Activated CD4-positive, alpha-beta T cell treated with anti-CD3 and anti-CD28 coated beads, Interleukin-2, amount 10 ng/mL, durations not matched to agents 7 days and 5 days (primary cell): ENCODE measurements at regions not wholly inside any gene's neighbourhood (a gene's known extent, or its start where the extent isn't known, plus 50 kb on each side); places are given as distances from the start of the nearest gene placed in this dataset.
"Not testable (repeated sequence)": the region's sequence is repeated elsewhere in the genome, so short reads cannot be mapped to it uniquely, and the experiment has no call there.

Source experiments
- CTCF ChIA-PET: fragments of 350-600 bp; sonication (Branson Sonifier 250); formaldehyde crosslinking; loops from one replicate; lab custom pipeline; 2021; ENCODE audit warnings: antibody characterized with exemption; lab: Charles Lee
- POLR2A ChIA-PET: fragments of 350-600 bp; sonication (Branson Sonifier 250); formaldehyde crosslinking; loops from one replicate; lab custom pipeline; 2021; ENCODE audit warnings: antibody characterized with exemption; lab: Charles Lee
- DNase-seq: peaks from one replicate; pipeline ENCODE4 v3.0.0-alpha.2; 2020
- H3K27ac Mint-ChIP-seq: one replicate; pipeline ENCODE4 v1.8.0; 2021; ENCODE audit warnings: mild to moderate bottlenecking, moderate library complexity, mixed read lengths
- H3K27me3 Mint-ChIP-seq: one replicate; pipeline ENCODE4 v1.8.0; 2021; ENCODE audit warnings: mixed read lengths
- H3K36me3 Mint-ChIP-seq: one replicate; pipeline ENCODE4 v1.8.0; 2021; ENCODE audit warnings: low read depth, mixed read lengths
- H3K4me1 Mint-ChIP-seq: one replicate; pipeline ENCODE4 v1.8.0; 2021; ENCODE audit warnings: mixed read lengths
- H3K4me3 Mint-ChIP-seq: one replicate; pipeline ENCODE4 v1.8.0; 2021; ENCODE audit warnings: mild to moderate bottlenecking, moderate library complexity, mixed read lengths
- H3K9me3 Mint-ChIP-seq: one replicate; pipeline ENCODE4 v1.8.0; 2021; ENCODE audit warnings: mixed read lengths

- H3K9me3 Mint-ChIP-seq = no peaks in the 10 kb centered on the region
- H3K27ac Mint-ChIP-seq = no peak overlapping the region
- no peak for DNase-seq
- ChIA-PET POLR2A (no interaction called here), CTCF (no interaction called here)
- H3K36me3 Mint-ChIP-seq = no peaks in the 10 kb centered on the region
- no peaks in the 10 kb centered on the region for H3K4me1 Mint-ChIP-seq
- H3K27me3 Mint-ChIP-seq = no peaks in the 10 kb centered on the region
- no peak overlapping the region for H3K4me3 Mint-ChIP-seq
These were observed 259.2 kb downstream of the PCDH7 start for GRCh38 chr4:30979402-30979801.

GRCh38 chr4:30989508-30989907 lies 269.3 kb downstream of the PCDH7 start:
- DNase-seq = no peak
- POLR2A ChIA-PET = no interaction called here

GRCh38 chr4:30996841-30997240 lies 276.7 kb downstream of the PCDH7 start:
- no peaks in the 10 kb centered on the region for H3K36me3 Mint-ChIP-seq
- POLR2A ChIA-PET = no interaction called here

More at GRCh38 chr4:30989508-30989907, 269.3 kb downstream of the PCDH7 start:
- Mint-ChIP-seq H3K36me3 (no peaks in the 10 kb centered on the region), H3K4me3 (no peak overlapping the region), H3K9me3 (peaks cover 4% of the 10 kb centered on the region), H3K27me3 (no peaks in the 10 kb centered on the region), H3K4me1 (no peaks in the 10 kb centered on the region), H3K27ac (no peak overlapping the region)
- CTCF ChIA-PET = no interaction called here

GRCh38 chr4:31005037-31005436 lies 284.9 kb downstream of the PCDH7 start:
- H3K27me3 Mint-ChIP-seq = no peaks in the 10 kb centered on the region
- H3K36me3 Mint-ChIP-seq = no peaks in the 10 kb centered on the region
- ChIA-PET POLR2A (no interaction called here), CTCF (no interaction called here)
- H3K4me1 Mint-ChIP-seq = no peaks in the 10 kb centered on the region
- no peak overlapping the region for H3K27ac Mint-ChIP-seq
- H3K9me3 Mint-ChIP-seq = peaks cover 3% of the 10 kb centered on the region
- DNase-seq = no peak
- H3K4me3 Mint-ChIP-seq = no peak overlapping the region

More at GRCh38 chr4:30996841-30997240, 276.7 kb downstream of the PCDH7 start:
- Mint-ChIP-seq H3K27me3 (no peaks in the 10 kb centered on the region), H3K9me3 (peaks cover 6% of the 10 kb centered on the region), H3K27ac (no peak overlapping the region), H3K4me3 (no peak overlapping the region), H3K4me1 (no peaks in the 10 kb centered on the region)
- DNase-seq = no peak
- CTCF ChIA-PET = no interaction called here

- DNase-seq = no peak
- Mint-ChIP-seq H3K4me3 (no peak overlapping the region), H3K9me3 (peaks cover 3% of the 10 kb centered on the region), H3K4me1 (no peaks in the 10 kb centered on the region), H3K36me3 (no peaks in the 10 kb centered on the region), H3K27me3 (no peaks in the 10 kb centered on the region), H3K27ac (no peak overlapping the region)
- ChIA-PET POLR2A (no interaction called here), CTCF (no interaction called here)
These were observed 287.7 kb downstream of the PCDH7 start for GRCh38 chr4:31007858-31008257.

- ChIA-PET POLR2A (no interaction called here), CTCF (no interaction called here)
- H3K27ac Mint-ChIP-seq = no peak overlapping the region
- no peaks in the 10 kb centered on the region for H3K9me3 Mint-ChIP-seq
- no peak overlapping the region for H3K4me3 Mint-ChIP-seq
- no peaks in the 10 kb centered on the region for H3K36me3 Mint-ChIP-seq
- DNase-seq = no peak
- no peaks in the 10 kb centered on the region for H3K27me3 Mint-ChIP-seq
- no peaks in the 10 kb centered on the region for H3K4me1 Mint-ChIP-seq
These were observed 289.8 kb downstream of the PCDH7 start for GRCh38 chr4:31009926-31010325.

GRCh38 chr4:31015123-31015522 lies 295.0 kb downstream of the PCDH7 start:
- no peaks in the 10 kb centered on the region for H3K36me3 Mint-ChIP-seq
- POLR2A ChIA-PET = no interaction called here

GRCh38 chr4:31016322-31017061 lies 296.3 kb downstream of the PCDH7 start:
- H3K4me1 Mint-ChIP-seq = no peaks in the 10 kb centered on the region
- no peak overlapping the region for H3K27ac Mint-ChIP-seq
- H3K4me3 Mint-ChIP-seq = no peak overlapping the region
- DNase-seq = no peak
- H3K27me3 Mint-ChIP-seq = no peaks in the 10 kb centered on the region
- H3K36me3 Mint-ChIP-seq = no peaks in the 10 kb centered on the region
- POLR2A ChIA-PET = no interaction called here
- H3K9me3 Mint-ChIP-seq = no peaks in the 10 kb centered on the region
- CTCF ChIA-PET = interaction anchor here (0.6 kb wide), 1 partner anchor 1545 kb away, joined by 3 read pairs; no protein-coding TSS in a partner anchor

More at GRCh38 chr4:31015123-31015522, 295.0 kb downstream of the PCDH7 start:
- CTCF ChIA-PET = no interaction called here
- H3K27me3 Mint-ChIP-seq = no peaks in the 10 kb centered on the region
- no peaks in the 10 kb centered on the region for H3K4me1 Mint-ChIP-seq
- H3K27ac Mint-ChIP-seq = no peak overlapping the region
- DNase-seq = no peak
- no peak overlapping the region for H3K4me3 Mint-ChIP-seq
- H3K9me3 Mint-ChIP-seq = no peaks in the 10 kb centered on the region

- DNase-seq = no peak
- Mint-ChIP-seq H3K27me3 (no peaks in the 10 kb centered on the region), H3K27ac (no peak overlapping the region), H3K4me3 (no peak overlapping the region), H3K9me3 (no peaks in the 10 kb centered on the region), H3K4me1 (no peaks in the 10 kb centered on the region), H3K36me3 (no peaks in the 10 kb centered on the region)
- CTCF ChIA-PET = no interaction called here
- POLR2A ChIA-PET = no interaction called here
These were observed 300.2 kb downstream of the PCDH7 start for GRCh38 chr4:31020363-31020762.

- Mint-ChIP-seq H3K27ac (no peak overlapping the region), H3K4me3 (no peak overlapping the region), H3K27me3 (no peaks in the 10 kb centered on the region), H3K36me3 (no peaks in the 10 kb centered on the region), H3K4me1 (no peaks in the 10 kb centered on the region), H3K9me3 (no peaks in the 10 kb centered on the region)
- POLR2A ChIA-PET = no interaction called here
- CTCF ChIA-PET = no interaction called here
- no peak for DNase-seq
These were observed 300.8 kb downstream of the PCDH7 start for GRCh38 chr4:31021008-31021407.

GRCh38 chr4:31022702-31023101 lies 302.5 kb downstream of the PCDH7 start:
- DNase-seq = no peak
- H3K27ac Mint-ChIP-seq = no peak overlapping the region
- no peaks in the 10 kb centered on the region for H3K27me3 Mint-ChIP-seq
- H3K4me1 Mint-ChIP-seq = no peaks in the 10 kb centered on the region
- no peaks in the 10 kb centered on the region for H3K36me3 Mint-ChIP-seq
- CTCF ChIA-PET = no interaction called here
- H3K9me3 Mint-ChIP-seq = no peaks in the 10 kb centered on the region
- POLR2A ChIA-PET = no interaction called here
- no peak overlapping the region for H3K4me3 Mint-ChIP-seq

GRCh38 chr4:31023109-31023508 lies 302.9 kb downstream of the PCDH7 start:
- H3K36me3 Mint-ChIP-seq = no peaks in the 10 kb centered on the region
- no peak overlapping the region for H3K4me3 Mint-ChIP-seq
- H3K27me3 Mint-ChIP-seq = no peaks in the 10 kb centered on the region
- ChIA-PET POLR2A (no interaction called here), CTCF (no interaction called here)
- no peak for DNase-seq
- no peaks in the 10 kb centered on the region for H3K9me3 Mint-ChIP-seq
- no peaks in the 10 kb centered on the region for H3K4me1 Mint-ChIP-seq
- no peak overlapping the region for H3K27ac Mint-ChIP-seq

- no peak overlapping the region for H3K27ac Mint-ChIP-seq
- no peaks in the 10 kb centered on the region for H3K4me1 Mint-ChIP-seq
- POLR2A ChIA-PET = no interaction called here
These were observed 303.6 kb downstream of the PCDH7 start for GRCh38 chr4:31023742-31024141.

GRCh38 chr4:31024781-31025180 lies 304.6 kb downstream of the PCDH7 start:
- H3K36me3 Mint-ChIP-seq, DNase-seq, H3K27me3 Mint-ChIP-seq, H3K27ac Mint-ChIP-seq, H3K9me3 Mint-ChIP-seq, H3K4me3 Mint-ChIP-seq, CTCF ChIA-PET, POLR2A ChIA-PET, H3K4me1 Mint-ChIP-seq: not testable (repeated sequence)

More at GRCh38 chr4:31023742-31024141, 303.6 kb downstream of the PCDH7 start:
- Mint-ChIP-seq H3K36me3 (no peaks in the 10 kb centered on the region), H3K9me3 (no peaks in the 10 kb centered on the region), H3K4me3 (no peak overlapping the region), H3K27me3 (no peaks in the 10 kb centered on the region)
- CTCF ChIA-PET = no interaction called here
- DNase-seq = no peak
